GM18520 (cell line): ENCODE measurements at regions not wholly inside any gene's neighbourhood (a gene's known extent, or its start where the extent isn't known, plus 50 kb on each side); places are given as distances from the start of the nearest gene placed in this dataset.
"Not testable (repeated sequence)": the region's sequence is repeated elsewhere in the genome, so short reads cannot be mapped to it uniquely, and the experiment has no call there.

ENCODE experiments used
- ATAC-seq: cut with Tn5 transposase; IDR thresholded peaks from one replicate; pipeline ENCODE4 v1.9.1; 2021; ENCODE audit not compliant: unreplicated experiment

DNA sequence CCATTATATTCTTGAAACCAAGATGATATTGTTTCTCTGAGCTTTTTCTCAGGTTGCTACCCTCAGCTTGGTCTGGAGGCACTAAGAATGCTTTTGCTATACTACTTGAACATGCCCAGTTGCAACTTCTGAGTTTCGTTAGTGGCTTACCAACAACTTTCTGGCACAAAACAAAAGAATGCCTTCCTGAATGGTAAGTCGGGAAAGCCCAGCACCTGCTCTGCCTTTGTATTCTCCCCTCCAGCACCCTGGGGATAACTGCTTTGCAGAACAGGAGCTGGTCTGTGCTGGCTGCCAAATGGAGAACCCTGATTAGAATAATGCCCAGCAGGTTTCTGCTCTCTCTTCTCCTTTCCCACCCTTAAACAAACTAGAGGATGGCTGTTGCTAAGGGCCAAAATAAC, 149.3 kb downstream of the TGFB2 start:
- no peak for ATAC-seq

DNA sequence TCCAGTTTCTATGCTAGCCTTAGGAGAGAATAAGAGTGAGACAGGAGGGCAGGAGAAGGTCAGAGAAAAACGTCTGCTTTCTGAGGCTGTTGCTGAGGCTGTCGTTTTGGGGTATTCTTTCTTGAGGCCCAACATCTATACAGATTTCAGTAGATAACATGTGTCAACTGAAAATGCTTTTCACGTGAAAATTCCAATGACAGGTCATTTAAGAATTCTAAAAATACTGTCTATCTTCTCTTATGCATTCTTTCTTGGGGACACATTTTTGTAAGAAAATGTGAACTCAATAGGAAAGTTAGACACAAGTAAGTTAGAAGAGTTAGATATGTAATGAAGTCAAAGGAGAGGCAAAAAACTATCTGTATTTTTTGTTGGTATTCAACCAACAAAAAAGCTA, 150.8 kb downstream of the TGFB2 start:
- no peak for ATAC-seq

DNA sequence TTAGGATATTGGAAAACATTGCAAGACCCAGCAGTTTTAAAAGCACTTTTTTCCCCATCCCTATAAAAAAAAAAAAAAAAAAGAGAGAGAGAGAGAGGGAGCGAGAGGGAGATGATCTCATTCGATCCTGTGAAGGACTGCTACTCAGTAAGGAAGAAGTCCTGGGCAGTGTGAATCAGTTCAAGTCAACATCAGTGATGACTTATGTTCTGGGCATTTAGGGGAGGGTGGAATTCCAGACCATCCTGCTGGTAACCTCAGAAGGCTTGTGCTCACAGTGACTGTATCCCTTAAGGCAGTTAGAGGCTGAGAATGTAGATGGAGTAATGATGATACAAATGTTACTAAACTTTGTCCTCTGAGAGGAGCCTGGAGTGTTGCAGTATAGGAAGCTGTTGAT, 151.4 kb downstream of the TGFB2 start:
- no peak for ATAC-seq

DNA sequence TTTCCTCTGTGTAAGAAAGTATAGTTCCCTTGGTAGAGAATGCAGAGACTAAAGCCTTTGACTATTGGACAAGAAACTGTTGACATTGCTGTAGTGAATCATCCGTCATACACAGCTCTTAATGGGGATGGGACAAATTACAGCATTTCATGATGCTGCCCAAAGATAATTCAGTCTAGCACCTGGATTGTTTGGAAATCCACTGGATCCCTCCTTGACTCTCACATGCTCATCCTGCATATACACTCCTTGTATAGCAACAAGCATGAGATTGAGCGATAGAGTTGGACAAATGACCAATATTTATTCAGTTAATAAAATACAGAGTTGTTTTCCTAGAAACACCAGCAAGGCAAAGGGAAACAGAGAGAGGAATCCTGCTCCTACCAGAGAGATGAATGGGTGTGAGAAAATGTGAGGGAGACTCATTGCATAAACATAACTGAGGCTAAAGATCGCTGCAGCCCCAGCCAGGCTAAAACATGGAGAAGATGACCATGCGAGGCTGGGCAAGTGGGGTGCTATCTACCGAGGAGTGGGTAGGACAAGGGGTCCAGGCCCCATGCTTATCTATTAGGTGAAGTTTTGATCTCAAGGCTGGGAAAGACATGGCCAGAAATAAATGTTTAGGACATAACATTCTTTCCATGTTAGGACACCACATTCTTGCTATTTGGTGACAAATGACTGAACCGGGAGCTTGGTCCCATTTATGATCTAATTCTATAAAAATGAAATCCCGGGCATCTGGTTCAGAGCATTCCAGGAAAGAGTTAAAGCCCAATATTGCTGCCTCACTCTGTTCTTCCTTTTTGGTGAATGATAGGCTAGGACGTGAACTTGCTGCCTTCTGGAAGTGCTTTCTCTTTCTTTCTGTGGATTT, 153.2 kb downstream of the TGFB2 start:
- ATAC-seq, result no peak

DNA sequence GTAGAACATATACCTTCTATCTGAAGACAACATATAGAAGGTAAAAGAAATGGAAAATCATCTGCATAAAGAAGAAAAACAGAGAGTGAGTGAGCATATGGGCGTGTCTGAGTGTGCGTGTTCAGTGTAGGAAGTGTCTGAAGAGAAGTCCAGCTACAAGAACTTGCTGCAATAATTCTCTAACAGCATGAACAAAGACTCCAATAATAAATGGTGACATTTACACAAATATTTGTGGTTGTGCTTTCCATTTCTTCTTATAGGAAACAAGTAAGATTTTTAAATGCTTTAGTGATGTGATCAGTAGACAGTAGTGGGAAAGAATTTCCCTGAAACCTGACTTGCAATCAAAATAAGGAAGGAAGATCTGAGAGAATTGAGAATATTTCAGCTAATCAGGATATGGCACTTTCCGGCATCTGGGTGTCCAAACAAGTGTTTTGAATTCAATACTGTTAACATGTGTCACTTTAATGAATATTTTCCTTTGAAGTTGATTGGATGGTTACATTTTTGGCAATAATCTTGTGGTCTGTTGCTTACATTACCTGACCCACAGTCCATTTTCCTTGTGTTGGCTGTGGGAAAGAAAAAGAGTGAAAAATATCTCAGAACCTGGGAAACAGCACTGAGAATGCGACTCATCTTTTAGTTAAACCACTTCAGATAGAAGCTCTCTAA, 154.0 kb downstream of the TGFB2 start:
- no peak for ATAC-seq

DNA sequence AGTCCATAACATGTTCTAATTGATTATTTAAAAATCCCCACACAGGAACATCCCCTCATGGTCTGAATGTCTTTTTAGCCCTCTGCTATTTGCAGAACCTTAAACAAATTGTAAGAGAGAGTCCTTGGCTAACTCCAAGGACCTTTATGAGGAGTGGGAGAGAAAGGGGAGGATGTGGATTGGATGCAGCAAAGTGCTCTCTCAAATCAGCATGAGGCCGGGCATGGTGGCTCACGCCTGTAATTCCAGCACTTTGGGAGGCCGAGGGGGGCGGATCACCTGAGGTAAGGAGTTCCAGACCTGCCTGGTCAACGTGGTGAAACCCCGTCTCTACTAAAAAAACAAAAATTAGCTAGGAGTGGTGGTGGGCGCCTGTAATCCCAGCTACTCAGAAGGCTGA, 154.8 kb downstream of the TGFB2 start:
- ATAC-seq, result no peak

DNA sequence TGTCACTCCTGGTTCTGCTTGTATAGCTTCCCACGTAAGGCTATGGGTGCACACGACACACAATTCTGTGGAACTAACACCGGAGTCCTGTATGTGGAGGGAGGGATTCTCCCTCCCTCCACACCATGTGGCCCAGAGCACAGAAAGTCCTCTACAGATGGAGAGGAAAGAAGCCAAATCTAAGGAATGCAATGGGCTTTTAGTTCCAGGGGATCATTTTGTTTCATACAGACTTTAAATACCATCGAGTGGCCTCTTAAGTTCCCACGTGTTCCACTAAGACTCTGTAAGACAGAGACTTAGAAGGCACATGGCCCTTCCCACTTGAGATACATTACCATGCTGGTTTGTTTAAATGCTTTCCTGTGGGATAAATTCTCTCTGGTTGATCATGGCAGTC, 156.0 kb downstream of the TGFB2 start:
- ATAC-seq, result no peak

DNA sequence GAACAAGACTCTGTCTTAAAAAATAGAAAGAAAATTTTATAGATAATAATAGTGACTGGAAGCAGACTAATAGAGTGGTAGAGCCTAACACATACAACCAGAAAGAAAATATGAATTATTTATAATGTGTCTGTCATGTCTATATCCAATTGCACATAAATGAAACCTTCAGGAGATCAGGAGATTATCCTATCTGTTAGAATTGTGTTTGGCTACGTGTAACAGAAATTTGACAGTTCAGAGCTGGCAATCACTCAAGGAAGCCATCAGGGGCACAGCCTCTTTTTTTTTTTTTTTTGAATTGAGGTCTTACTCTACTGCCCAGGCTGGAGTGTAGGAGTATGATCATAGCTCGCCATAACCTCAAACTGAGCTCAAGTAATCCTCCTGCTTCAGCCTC, 157.2 kb downstream of the TGFB2 start:
- ATAC-seq, result no peak

DNA sequence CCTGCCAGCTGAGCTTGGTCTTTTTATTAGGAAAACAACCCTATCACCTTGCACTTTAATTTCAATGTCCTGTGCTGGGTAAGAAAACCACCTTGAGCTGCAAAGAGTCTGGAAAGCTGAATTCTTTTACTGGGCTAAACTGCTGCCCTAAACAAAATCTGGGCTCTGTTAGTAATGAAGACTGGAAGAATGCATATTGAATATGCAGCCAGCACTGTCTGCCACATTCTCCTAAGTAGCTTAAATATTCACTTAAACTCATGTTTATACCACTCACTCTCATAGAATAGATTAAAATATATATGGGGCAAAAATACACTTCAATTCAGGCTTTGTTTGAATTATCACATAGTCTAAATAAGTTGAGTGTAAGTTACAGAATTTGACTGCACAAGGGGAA, 158.0 kb downstream of the TGFB2 start:
- no peak for ATAC-seq

DNA sequence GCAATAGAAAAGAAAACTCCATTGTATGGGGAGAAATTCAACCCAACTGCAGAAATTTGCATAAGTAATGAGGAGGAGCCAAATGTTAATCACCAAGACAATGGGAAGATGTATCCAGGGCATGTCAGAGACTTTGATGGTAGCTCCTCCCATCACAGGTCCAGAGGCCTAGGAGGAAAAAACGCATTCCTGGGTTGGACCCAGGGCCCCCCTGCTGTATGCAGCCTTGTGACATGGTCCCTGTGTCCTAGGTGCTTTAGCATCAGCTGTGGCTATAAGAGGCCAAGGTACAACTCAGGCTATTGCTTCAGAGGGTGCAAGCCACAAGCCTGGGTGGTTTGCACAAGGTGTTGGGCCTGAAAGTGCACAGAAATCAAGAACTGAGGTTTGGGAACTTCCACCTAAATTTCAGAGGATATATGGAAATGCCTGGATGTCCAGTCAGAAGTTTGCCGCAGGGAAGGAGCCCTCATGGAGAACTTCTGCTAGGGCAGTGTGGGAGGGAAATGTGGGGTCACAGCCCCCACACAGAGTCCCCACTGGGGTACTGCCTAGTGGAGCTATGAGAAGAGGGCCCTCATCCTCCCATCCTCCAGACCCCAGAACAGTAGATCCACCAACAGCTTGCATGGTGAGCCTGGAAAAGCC, 162.3 kb downstream of the TGFB2 start:
- no peak for ATAC-seq

DNA sequence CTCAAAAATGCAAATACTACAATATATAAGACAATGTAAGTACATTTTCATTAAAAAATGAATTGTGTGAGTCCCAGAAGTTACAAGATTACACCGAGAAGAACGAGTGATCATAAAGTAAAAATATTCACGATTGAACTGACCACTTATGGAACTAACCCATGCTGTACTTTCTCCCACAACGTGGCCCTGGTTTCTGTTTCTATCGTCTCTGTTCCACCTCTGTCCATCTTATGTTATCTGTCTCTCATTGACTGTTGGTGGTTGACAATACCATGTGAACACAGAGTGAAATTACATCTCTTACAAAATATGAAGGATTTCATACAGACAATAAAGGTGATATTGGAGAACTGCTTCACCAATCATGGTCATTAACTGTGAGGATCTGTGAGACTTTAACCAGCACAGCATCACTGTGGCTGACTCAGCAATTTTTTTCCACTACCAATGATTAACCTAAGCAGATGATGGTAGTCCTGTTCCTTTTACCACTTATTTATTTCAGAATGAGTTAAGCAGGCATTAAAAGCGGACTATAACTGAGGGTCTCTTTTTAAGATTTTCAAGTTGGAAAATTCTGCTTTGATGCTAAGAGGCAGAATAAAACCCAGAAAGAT, 165.1 kb downstream of the TGFB2 start:
- no peak for ATAC-seq

DNA sequence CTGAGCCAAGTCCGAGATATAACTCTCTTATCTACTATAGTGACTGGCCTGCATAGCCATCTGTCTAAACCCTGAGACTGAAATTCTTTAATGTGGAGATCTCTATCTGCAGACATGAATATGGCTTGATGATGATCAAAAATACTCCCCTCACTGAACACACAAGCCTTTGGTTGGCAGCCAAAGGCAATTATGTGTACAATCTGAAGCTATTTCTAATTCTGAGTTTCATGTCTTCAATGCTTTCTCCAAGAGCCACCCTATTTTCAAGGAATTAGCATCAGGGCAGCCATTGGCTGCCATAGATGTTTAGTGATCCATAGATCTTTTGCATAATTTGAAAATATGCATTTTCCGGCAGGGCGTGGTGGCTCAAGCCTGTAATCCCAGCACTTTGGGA, 168.2 kb downstream of the TGFB2 start:
- no peak for ATAC-seq

DNA sequence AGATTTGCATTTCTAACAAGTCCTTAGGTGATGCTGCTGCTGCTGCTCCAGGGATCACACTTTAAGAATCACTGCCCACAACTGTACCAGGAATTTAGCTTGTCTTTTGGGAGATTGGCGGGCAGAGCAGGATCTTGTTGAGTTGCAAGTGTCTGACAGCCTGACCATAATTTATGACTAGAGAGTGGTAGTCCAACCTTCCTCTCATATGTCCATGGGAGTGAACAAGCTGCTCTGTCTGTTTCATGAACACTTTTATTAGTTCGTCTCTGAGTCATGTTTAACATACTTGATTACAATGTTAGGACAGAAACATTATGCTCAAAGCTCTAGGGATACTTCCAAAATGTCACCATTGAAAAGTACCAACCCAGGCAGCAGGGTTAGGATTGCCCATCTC, 169.6 kb downstream of the TGFB2 start:
- ATAC-seq, result no peak

DNA sequence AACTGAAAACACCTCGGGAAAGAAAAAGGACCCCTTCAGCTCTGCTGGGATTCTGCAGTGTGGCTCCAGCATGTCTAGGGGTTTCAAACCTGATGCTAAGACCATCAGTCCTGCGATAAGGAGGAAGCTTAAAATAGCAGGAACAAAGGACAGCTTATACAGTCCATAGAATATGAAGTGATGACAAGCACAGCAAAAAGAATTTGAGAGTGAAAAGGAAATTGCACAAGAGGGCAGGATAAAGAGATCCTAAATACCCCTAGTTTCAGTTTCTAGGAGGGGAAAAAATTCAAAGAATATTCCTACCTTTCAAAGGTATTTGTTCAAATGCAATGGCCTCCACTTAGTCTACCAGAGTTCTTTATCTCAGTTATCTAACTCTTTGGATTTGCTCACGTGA, 171.4 kb downstream of the TGFB2 start:
- ATAC-seq, result no peak

DNA sequence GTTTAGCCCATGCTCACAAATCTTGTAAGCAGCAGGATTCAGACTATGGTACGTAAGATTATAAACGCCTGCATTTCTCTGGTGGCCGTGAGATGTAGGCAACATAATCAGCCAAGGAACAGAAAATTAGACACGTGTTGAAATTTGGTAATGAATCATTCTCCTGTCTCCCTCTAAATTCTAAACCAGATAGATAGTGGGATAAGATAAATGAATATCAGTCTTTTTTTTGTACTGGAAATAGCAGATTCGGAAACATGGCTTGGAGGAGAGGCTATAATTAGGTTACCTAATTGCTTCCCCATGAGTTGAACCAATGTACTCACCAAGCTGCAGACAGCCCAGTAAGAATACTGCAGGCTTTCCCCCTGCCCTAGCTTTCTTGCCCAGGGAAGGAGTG, 172.3 kb downstream of the TGFB2 start:
- ATAC-seq, result no peak

DNA sequence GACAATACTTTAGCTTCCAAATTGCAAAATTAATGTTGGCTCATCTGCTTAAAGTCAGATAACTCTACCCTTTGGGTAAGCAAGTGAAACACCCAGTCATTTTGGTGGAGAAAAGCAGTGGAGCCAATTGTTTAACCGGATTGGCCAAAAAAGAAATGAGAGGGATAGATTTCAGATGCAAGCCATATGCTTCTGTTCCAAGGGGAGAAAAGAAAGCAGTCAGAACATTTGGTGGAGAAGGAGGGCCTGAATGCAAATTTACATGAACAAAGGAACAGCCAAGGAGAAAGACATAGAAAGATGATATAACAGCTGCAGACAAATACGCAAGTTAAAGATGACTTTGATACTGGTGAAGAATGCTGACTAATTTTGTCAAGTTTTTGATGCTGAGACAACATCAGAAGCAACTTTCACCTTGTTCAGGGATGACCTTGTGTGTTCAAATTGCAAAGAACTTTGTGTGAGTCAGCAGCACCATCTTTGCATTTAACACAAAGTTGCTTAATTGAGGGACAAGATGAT, 173.1 kb downstream of the TGFB2 start:
- ATAC-seq, result no peak

DNA sequence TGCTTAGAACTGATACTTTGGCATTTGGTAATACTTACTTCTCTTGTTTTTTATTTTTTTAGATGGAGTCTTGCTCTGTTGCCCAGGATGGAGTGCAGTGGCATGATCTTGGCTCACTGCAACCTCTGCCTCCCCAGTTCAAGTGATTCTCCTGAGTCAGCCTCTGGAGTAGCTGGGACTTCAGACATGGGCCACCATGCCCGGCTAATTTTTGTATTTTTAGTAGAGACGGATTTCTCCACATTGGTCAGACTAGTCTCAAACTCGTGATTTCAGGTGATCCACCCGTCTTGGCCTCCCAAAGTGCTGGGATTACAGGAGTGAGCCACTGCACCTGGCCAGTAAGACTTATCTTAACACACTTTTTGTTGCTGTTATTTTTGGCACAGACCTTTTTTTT, 175.5 kb downstream of the TGFB2 start:
- ATAC-seq, result not testable (repeated sequence)

DNA sequence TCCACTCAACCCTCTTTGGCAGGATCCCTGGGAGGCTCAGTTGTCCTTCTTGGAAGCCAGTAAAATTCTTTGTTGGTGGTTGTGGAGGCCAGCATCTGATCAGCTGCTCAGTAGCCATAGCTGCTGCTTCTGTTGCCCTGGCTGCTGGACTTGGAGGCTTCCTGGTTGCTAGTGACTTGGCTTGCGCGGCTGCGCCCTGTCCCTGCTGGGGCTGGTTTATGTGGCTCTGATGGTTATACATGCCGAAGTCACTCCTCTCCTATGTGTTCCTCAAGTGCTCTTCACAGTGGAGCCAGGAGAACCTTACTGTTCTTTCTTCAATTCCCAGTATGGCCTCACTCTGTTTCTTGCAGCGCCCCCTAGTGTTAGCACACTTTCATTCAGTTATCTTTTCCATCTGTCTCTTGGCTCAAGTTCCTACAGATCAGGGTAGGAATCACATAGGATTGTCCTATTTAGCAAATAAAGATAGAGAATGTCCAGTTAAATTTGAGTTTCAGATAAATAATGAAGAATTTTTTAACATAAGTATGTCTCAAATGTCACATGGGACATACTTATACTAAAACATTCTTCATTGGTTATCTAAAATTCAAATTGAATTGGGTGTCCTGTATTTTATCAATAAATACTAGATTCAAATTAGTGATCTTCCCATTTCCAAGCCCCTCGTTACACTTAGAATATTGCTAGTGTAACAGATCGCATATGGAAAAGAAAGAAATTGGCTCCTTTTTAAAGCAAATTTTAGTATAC, 176.5 kb downstream of the TGFB2 start:
- ATAC-seq, result no peak

DNA sequence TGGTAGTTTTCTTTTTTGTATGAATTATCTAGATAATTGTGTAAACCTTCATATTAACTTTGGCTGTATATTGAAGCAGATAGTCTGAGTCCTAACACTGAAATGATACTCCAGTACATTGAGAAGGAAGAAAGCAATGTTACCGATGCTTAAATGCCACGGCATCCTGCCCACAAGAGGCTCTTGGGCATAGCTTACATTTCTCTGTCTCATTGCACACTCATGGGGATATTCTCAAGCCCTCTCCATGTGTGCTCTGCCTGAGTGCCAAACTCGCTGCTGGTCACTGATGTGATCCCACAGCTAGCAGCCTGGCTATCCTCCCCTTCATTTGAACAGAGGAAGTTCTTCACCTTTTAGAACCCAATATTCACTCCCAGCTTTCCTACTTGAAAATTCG, 179.4 kb downstream of the TGFB2 start:
- no peak for ATAC-seq

DNA sequence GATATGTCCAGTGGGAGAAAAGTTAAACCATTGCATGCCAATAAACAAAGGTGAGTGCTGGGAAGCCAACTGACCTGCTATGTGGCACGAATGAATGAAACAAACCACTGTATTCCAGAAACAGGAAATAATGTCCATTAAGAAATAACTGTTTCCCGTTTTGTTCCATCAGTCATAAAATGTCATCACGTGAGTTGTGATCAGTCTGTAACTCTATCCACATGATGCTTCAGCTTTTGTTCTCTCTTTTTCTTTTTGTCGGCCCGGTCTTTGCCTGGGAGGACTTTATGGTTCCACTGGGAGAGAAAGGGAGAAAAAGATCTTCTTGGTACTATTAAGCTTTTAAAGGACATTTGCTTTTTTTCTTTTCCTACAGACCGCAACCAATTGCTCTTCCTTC, 179.9 kb downstream of the TGFB2 start:
- no peak for ATAC-seq
